ENCODE measurements at regions not wholly inside any gene's neighbourhood (a gene's known extent, or its start where the extent isn't known, plus 50 kb on each side); places are given as distances from the start of the nearest gene placed in this dataset.

DNA sequence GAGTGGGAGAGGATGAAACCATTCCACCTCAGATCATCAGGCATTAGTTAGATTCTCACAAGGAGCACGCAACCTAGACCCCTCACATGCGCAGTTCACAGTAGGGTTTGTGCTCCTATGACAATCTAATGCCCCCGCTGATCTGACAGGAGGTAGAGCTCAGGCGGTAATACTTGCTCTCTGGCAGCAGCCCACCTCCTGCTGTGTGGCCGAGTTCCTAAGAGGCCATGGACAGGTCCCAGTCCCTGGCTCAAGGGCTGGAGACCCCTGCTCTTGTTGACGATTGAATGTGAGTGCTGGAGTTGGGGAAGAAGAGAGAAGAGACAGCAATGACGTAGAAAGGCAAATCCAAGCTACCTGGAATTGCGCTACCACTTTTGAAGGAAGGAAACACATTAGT lies 267.2 kb downstream of the TFEC start:
- H3K27me3 ChIP-seq (ENCODE audit: control insufficient read depth, insufficient read depth, low read length), result no peaks in the 10 kb centered on the region
- H3K36me3 ChIP-seq (ENCODE audit: control insufficient read depth, insufficient read depth, low read length), result no peaks in the 10 kb centered on the region
- no peak for DNase-seq (ENCODE audit: low read depth)
- TF ChIP-seq, protein P1, sequence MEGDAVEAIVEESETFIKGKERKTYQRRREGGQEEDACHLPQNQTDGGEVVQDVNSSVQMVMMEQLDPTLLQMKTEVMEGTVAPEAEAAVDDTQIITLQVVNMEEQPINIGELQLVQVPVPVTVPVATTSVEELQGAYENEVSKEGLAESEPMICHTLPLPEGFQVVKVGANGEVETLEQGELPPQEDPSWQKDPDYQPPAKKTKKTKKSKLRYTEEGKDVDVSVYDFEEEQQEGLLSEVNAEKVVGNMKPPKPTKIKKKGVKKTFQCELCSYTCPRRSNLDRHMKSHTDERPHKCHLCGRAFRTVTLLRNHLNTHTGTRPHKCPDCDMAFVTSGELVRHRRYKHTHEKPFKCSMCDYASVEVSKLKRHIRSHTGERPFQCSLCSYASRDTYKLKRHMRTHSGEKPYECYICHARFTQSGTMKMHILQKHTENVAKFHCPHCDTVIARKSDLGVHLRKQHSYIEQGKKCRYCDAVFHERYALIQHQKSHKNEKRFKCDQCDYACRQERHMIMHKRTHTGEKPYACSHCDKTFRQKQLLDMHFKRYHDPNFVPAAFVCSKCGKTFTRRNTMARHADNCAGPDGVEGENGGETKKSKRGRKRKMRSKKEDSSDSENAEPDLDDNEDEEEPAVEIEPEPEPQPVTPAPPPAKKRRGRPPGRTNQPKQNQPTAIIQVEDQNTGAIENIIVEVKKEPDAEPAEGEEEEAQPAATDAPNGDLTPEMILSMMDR (IDR thresholded peaks at IDR 0.05; ENCODE audit: insufficient read depth, low read length, poor library complexity, severe bottlenecking), result no peak
- no peak overlapping the region for H3K4me3 ChIP-seq (ENCODE audit: low read depth, low read length)

DNA sequence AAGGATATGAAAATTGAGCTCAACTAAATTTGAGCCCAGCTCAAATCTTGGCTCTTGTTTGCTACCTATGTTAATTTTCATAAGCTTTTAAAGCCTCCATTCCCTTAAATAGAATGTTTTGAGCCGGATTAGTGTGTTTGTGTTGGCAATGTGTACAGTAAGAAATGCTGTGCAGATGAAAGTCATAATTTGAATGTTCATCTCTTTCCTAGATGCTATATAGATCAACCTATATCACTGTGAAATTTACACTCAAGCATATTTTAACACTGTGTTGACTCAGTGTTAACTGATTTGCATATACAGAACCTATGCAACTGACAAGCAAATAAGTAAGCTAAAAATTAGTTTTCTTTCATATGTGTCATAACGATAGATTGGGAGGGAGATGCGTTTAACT lies 272.5 kb downstream of the TFEC start:
- Histone ChIP-seq H3K36me3 (ENCODE audit: control insufficient read depth, insufficient read depth, low read length) (no peaks in the 10 kb centered on the region), H3K27me3 (ENCODE audit: control insufficient read depth, insufficient read depth, low read length) (no peaks in the 10 kb centered on the region), H3K4me3 (ENCODE audit: low read depth, low read length) (no peak overlapping the region)
- no peak for DNase-seq (ENCODE audit: low read depth)
- TF ChIP-seq, protein P1 (IDR thresholded peaks at IDR 0.05; ENCODE audit: insufficient read depth, low read length, poor library complexity, severe bottlenecking), result no peak

DNA sequence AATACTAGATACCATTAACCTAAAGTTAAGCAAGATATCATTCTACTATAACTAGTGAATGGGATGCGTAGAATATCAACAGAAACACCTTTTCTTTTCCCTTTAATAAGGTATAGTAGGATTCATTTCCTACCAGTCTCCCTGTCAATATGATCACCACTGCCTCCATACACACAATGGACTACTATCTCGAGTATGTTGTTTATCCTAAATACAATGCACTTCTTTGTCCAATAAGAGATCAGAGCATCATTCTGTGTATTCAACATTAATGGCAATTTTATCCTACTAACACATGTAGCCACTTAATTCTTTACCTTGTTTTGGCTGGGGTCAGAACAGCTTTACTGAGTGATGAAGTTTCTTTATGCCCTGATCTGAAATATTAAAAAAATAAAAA lies 276.3 kb downstream of the TFEC start:
- H3K27me3 ChIP-seq (ENCODE audit: control insufficient read depth, insufficient read depth, low read length), result no peaks in the 10 kb centered on the region
- DNase-seq (ENCODE audit: low read depth), result no peak
- TF ChIP-seq, protein P1 (IDR thresholded peaks at IDR 0.05; ENCODE audit: insufficient read depth, low read length, poor library complexity, severe bottlenecking), result no peak
- H3K36me3 ChIP-seq (ENCODE audit: control insufficient read depth, insufficient read depth, low read length), result no peaks in the 10 kb centered on the region
- H3K4me3 ChIP-seq (ENCODE audit: low read depth, low read length), result no peak overlapping the region

DNA sequence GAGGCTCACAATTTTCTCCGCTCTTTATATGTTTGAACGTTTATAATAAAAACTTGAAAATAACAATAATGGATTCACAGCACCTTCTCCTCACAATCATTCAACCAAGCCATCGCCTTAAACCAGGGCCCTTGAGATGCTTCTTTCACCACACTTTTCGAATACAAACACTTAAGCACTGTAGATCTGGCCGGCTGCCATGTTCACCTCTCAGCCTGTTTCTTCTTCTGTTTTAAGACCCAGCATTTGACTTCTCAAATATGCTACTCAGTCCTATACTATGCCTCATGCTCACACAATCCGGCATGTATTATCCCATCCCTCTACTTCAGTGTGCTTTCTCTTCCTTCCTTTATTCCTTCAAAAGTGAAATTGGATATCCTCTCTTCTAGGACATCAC lies 280.6 kb downstream of the TFEC start:
- DNase-seq (ENCODE audit: low read depth), result no peak

DNA sequence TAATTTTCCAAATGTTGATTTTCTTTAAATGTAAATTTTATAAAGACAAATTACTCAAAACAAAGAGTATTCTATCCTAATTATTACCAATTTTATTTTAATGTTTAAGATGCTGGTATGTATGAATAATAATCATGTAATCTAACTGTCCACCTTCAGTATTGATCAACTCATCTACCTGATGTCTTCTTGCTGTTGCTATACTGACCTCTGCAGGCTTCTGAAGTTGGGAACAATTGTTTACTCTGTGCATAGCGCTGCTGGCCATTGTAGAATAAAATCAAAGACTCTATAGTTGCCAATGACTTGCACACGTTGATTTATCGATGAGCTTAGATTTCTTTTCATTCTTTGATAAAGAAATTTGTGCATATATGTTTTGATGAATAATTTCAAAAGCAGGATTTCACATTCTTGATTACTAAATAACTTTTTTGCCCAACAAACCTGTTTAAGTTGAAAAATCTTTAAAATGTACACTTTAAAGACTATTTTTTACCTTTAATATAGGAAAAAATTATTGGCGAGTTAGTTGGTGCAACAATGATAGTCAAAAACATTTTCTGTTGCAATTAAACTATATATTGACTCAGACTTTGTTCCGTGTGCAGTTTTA lies 282.3 kb downstream of the TFEC start:
- Histone ChIP-seq H3K4me3 (ENCODE audit: low read depth, low read length) (no peak overlapping the region), H3K36me3 (ENCODE audit: control insufficient read depth, insufficient read depth, low read length) (no peaks in the 10 kb centered on the region), H3K27me3 (ENCODE audit: control insufficient read depth, insufficient read depth, low read length) (no peaks in the 10 kb centered on the region)
- DNase-seq (ENCODE audit: low read depth), result no peak
- TF ChIP-seq, protein P1 (IDR thresholded peaks at IDR 0.05; ENCODE audit: insufficient read depth, low read length, poor library complexity, severe bottlenecking), result peak; percentile 36

More for the DNA sequence above, 280.6 kb downstream of the TFEC start:
- TF ChIP-seq, protein P1 (IDR thresholded peaks at IDR 0.05; ENCODE audit: insufficient read depth, low read length, poor library complexity, severe bottlenecking), result no peak
- Histone ChIP-seq H3K4me3 (ENCODE audit: low read depth, low read length) (no peak overlapping the region), H3K27me3 (ENCODE audit: control insufficient read depth, insufficient read depth, low read length) (no peaks in the 10 kb centered on the region), H3K36me3 (ENCODE audit: control insufficient read depth, insufficient read depth, low read length) (no peaks in the 10 kb centered on the region)

DNA sequence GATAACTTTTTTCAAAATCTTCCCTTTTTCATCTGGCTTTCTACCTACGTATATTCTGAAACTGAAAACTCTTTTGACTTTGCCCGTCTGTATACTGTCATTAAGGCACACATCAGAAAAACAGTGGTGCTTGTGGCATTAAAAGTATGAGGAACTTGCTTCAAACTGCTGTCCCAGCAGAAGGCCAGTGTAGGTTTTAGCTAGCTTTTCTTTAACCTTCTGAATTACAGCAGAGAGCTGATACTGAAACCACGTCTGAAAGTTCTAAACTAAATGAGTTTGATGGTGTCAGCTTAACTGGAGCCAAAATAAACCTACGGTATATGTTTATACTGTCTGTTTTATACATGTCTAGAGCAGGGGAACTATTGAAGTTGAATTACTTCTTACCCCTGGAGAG lies 283.4 kb downstream of the TFEC start:
- Histone ChIP-seq H3K4me3 (ENCODE audit: low read depth, low read length) (no peak overlapping the region), H3K36me3 (ENCODE audit: control insufficient read depth, insufficient read depth, low read length) (no peaks in the 10 kb centered on the region), H3K27me3 (ENCODE audit: control insufficient read depth, insufficient read depth, low read length) (no peaks in the 10 kb centered on the region)
- TF ChIP-seq, protein P1 (IDR thresholded peaks at IDR 0.05; ENCODE audit: insufficient read depth, low read length, poor library complexity, severe bottlenecking), result no peak
- no peak for DNase-seq (ENCODE audit: low read depth)
